WTC11 (cell line): ENCODE measurements at regions not wholly inside any gene's neighbourhood (a gene's known extent, or its start where the extent isn't known, plus 50 kb on each side); places are given as distances from the start of the nearest gene placed in this dataset.
A peak's percentile ranks its signal among the peaks of the same experiment; 100 is the strongest.

ENCODE experiments used
- ATAC-seq: fragments of 200-7000 bp; cut with Tn5 transposase; 2 replicates; pipeline ENCODE4 v1.10.0; 2021; ENCODE audit warnings: mild to moderate bottlenecking, moderate library complexity
- CTCF ChIA-PET: fragments of 300-600 bp; sonication (Branson Sonifier 250); formaldehyde crosslinking; loops from one replicate; lab custom pipeline; 2021; ENCODE audit warnings: antibody characterized with exemption; lab: Charles Lee
- POLR2A ChIA-PET: fragments of 350-600 bp; sonication (Branson Sonifier 250); formaldehyde crosslinking; loops from one replicate; lab custom pipeline; 2021; ENCODE audit warnings: antibody characterized with exemption; lab: Charles Lee
- DNase-seq: peaks from one replicate; pipeline ENCODE4 v3.0.0; 2021; ENCODE audit warnings: low spot score
- H3K27ac Mint-ChIP-seq: 2 replicates; pipeline ENCODE4 v1.8.0; 2021; ENCODE audit warnings: mixed read lengths
- H3K27me3 Mint-ChIP-seq: 2 replicates; pipeline ENCODE4 v1.8.0; 2021; ENCODE audit warnings: low read depth, mild to moderate bottlenecking, moderate library complexity, mixed read lengths
- H3K36me3 Mint-ChIP-seq: 2 replicates; pipeline ENCODE4 v1.8.0; 2021; ENCODE audit warnings: mixed read lengths
- H3K4me1 Mint-ChIP-seq: 2 replicates; pipeline ENCODE4 v1.8.0; 2022; ENCODE audit warnings: mixed read lengths
- H3K4me3 Mint-ChIP-seq: 2 replicates; pipeline ENCODE4 v1.8.0; 2021; ENCODE audit warnings: mild to moderate bottlenecking, moderate library complexity, mixed read lengths
- H3K9me3 Mint-ChIP-seq: 2 replicates; pipeline ENCODE4 v1.8.0; 2021; ENCODE audit warnings: mixed read lengths
- ATF6 ChIP-seq: sonication (generic); formaldehyde crosslinking; IDR thresholded peaks from 2 replicates; pipeline ENCODE4 v1.8.1; 2023; ENCODE audit warnings: mild to moderate bottlenecking, missing genetic modification reagents
- CBFB ChIP-seq: sonication (generic); formaldehyde crosslinking; IDR thresholded peaks from 2 replicates; pipeline ENCODE4 v1.8.1; 2022; ENCODE audit warnings: mild to moderate bottlenecking, low read depth, missing genetic modification reagents
- CREB1 ChIP-seq: sonication (generic); formaldehyde crosslinking; IDR thresholded peaks from 2 replicates; pipeline ENCODE4 v1.8.0; 2023; ENCODE audit warnings: mild to moderate bottlenecking, missing genetic modification reagents
- ELF4 ChIP-seq: sonication (generic); formaldehyde crosslinking; IDR thresholded peaks from 2 replicates; pipeline ENCODE4 v1.8.1; 2022; ENCODE audit warnings: low read depth, mild to moderate bottlenecking, moderate library complexity, missing genetic modification reagents
- FOXJ3 ChIP-seq: sonication (generic); formaldehyde crosslinking; IDR thresholded peaks from 2 replicates; pipeline ENCODE4 v1.9.0; 2021; ENCODE audit warnings: missing genetic modification reagents, mild to moderate bottlenecking, borderline replicate concordance
- FOXP1 ChIP-seq: sonication (generic); formaldehyde crosslinking; IDR thresholded peaks from 2 replicates; pipeline ENCODE4 v1.8.0; 2022; ENCODE audit warnings: missing genetic modification reagents, mild to moderate bottlenecking, moderate library complexity, borderline replicate concordance
- FOXP4 ChIP-seq: sonication (generic); formaldehyde crosslinking; IDR thresholded peaks from 2 replicates; pipeline ENCODE4 v1.8.0; 2022; ENCODE audit warnings: mild to moderate bottlenecking, missing genetic modification reagents
- MAX ChIP-seq: sonication (generic); formaldehyde crosslinking; IDR thresholded peaks from 2 replicates; pipeline ENCODE4 v1.8.0; 2022; ENCODE audit warnings: mild to moderate bottlenecking, missing genetic modification reagents
- MXD4 ChIP-seq: fragments of 250-450 bp; sonication (Bioruptor Pico); IDR thresholded peaks from 2 replicates; pipeline ENCODE4 v1.8.0; 2021; ENCODE audit warnings: mild to moderate bottlenecking, moderate library complexity, borderline replicate concordance
- NFATC4 ChIP-seq: fragments of 250-450 bp; sonication (Bioruptor Pico); IDR thresholded peaks from 2 replicates; pipeline ENCODE4 v1.9.0; 2021; ENCODE audit warnings: mild to moderate bottlenecking
- NR3C1 ChIP-seq: sonication (generic); formaldehyde crosslinking; conservative IDR thresholded peaks from 2 replicates; pipeline ENCODE4 v1.8.1; 2023; ENCODE audit warnings: low read depth, mild to moderate bottlenecking, missing genetic modification reagents
- OVOL2 ChIP-seq: fragments of 250-450 bp; sonication (Bioruptor Pico); IDR thresholded peaks from 2 replicates; pipeline ENCODE4 v1.9.0; 2021; ENCODE audit warnings: mild to moderate bottlenecking, borderline replicate concordance
- RELA ChIP-seq: sonication (generic); formaldehyde crosslinking; IDR thresholded peaks from 2 replicates; pipeline ENCODE4 v1.8.1; 2022; ENCODE audit warnings: missing genetic modification reagents, mild to moderate bottlenecking, borderline replicate concordance
- SMAD3 ChIP-seq: sonication (generic); formaldehyde crosslinking; IDR thresholded peaks from 2 replicates; pipeline ENCODE4 v1.8.0; 2022; ENCODE audit warnings: missing genetic modification reagents, mild to moderate bottlenecking, borderline replicate concordance
- SOX15 ChIP-seq: fragments of 250-450 bp; sonication (Bioruptor Pico); IDR thresholded peaks from 2 replicates; pipeline ENCODE4 v1.9.0; 2021; ENCODE audit warnings: mild to moderate bottlenecking
- TCF7 ChIP-seq: sonication (generic); formaldehyde crosslinking; IDR thresholded peaks from 2 replicates; pipeline ENCODE4 v1.8.0; 2022; ENCODE audit warnings: mild to moderate bottlenecking, low read depth, missing genetic modification reagents, moderate library complexity
- TEAD4 ChIP-seq: sonication (generic); formaldehyde crosslinking; IDR thresholded peaks from 2 replicates; pipeline ENCODE4 v1.8.0; 2022; ENCODE audit warnings: mild to moderate bottlenecking, missing genetic modification reagents
- USF2 ChIP-seq: sonication (generic); formaldehyde crosslinking; IDR thresholded peaks from 2 replicates; pipeline ENCODE4 v1.8.1; 2023; ENCODE audit warnings: mild to moderate bottlenecking, missing genetic modification reagents, moderate library complexity
- ZBTB21 ChIP-seq: sonication (generic); formaldehyde crosslinking; IDR thresholded peaks from 2 replicates; pipeline ENCODE4 v1.8.1; 2023; ENCODE audit warnings: mild to moderate bottlenecking, missing genetic modification reagents, borderline replicate concordance
- ZBTB43 ChIP-seq: sonication (generic); formaldehyde crosslinking; IDR thresholded peaks from 2 replicates; pipeline ENCODE4 v1.8.1; 2023; ENCODE audit warnings: mild to moderate bottlenecking, missing genetic modification reagents
- ZNF263 ChIP-seq: sonication (generic); formaldehyde crosslinking; IDR thresholded peaks from 2 replicates; pipeline ENCODE4 v1.8.1; 2022; ENCODE audit warnings: low read depth, mild to moderate bottlenecking, moderate library complexity, missing genetic modification reagents
- ZNF396 ChIP-seq: fragments of 250-450 bp; sonication (Bioruptor Pico); IDR thresholded peaks from 2 replicates; pipeline ENCODE4 v1.8.0; 2021; ENCODE audit warnings: mild to moderate bottlenecking, moderate library complexity, borderline replicate concordance

- H3K4me1 Mint-ChIP-seq = peaks cover 27% of the 10 kb centered on the region
- TF ChIP-seq FOXP1 (CRISPR knock-in tag) (no peak), NR3C1 (no peak), CREB1 (no peak), NFATC4 (CRISPR knock-in tag) (no peak), FOXJ3 (CRISPR knock-in tag) (no peak), ZNF396 (no peak), SOX15 (no peak), RELA (no peak), SMAD3 (CRISPR knock-in tag) (no peak), ZNF263 (no peak)
- TF ChIP-seq, all 79 proteins: peak for 0
- ATAC-seq = no peak
- Mint-ChIP-seq H3K4me3 (no peak overlapping the region), H3K27ac (no peak overlapping the region), H3K9me3 (no peaks in the 10 kb centered on the region), H3K36me3 (no peaks in the 10 kb centered on the region), H3K27me3 (no peaks in the 10 kb centered on the region)
- DNase-seq = no peak
- ChIA-PET POLR2A (no interaction called here), CTCF (interaction anchor here (1.1 kb wide), 1 partner anchor 262 kb away, joined by 3 read pairs; no protein-coding TSS in a partner anchor)
Observed at GRCh38 chr9:129349665-129349947, 171.5 kb upstream of the IER5L start.

GRCh38 chr9:129348890-129349664 is 171.0 kb upstream of the IER5L start:
- DNase-seq (no peak), ATAC-seq (no peak)
- no peaks in the 10 kb centered on the region for H3K9me3 Mint-ChIP-seq
- ChIA-PET POLR2A (no interaction called here), CTCF (no interaction called here)
- peak overlapping the region; percentile 10; the same call in 1 of the 2 replicates for H3K27ac Mint-ChIP-seq
- H3K36me3 Mint-ChIP-seq = no peaks in the 10 kb centered on the region
- H3K4me1 Mint-ChIP-seq = peaks cover 27% of the 10 kb centered on the region
- no peak overlapping the region for H3K4me3 Mint-ChIP-seq
- TF ChIP-seq TEAD4 (CRISPR knock-in tag) (no peak), FOXP4 (CRISPR knock-in tag) (no peak), TCF7 (CRISPR knock-in tag) (no peak), USF2 (CRISPR knock-in tag) (no peak), OVOL2 (CRISPR knock-in tag) (no peak), FOXJ3 (CRISPR knock-in tag) (no peak), ATF6 (CRISPR knock-in tag) (no peak), ELF4 (CRISPR knock-in tag) (no peak), ZBTB21 (CRISPR knock-in tag) (no peak), ZNF263 (no peak), MAX (no peak), ZBTB43 (CRISPR knock-in tag) (no peak), CBFB (CRISPR knock-in tag) (no peak), MXD4 (no peak)
- no peaks in the 10 kb centered on the region for H3K27me3 Mint-ChIP-seq
